SK-N-SH treated with all-trans-retinoic acid at 6 μM for 48 hours (cell line): ENCODE measurements at regions not wholly inside any gene's neighbourhood (a gene's known extent, or its start where the extent isn't known, plus 50 kb on each side); places are given as distances from the start of the nearest gene placed in this dataset.

Experiments used
- ESRRG ChIP-seq: fragments of 250-450 bp; sonication (Bioruptor Pico); IDR thresholded peaks from 2 replicates; pipeline ENCODE4 v1.6.1; 2021; ENCODE audit warnings: mild to moderate bottlenecking
- ISL1 ChIP-seq: fragments of 250-450 bp; sonication (Bioruptor Pico); IDR thresholded peaks from 2 replicates; pipeline ENCODE4 v2.1.2; 2022; ENCODE audit warnings: mild to moderate bottlenecking, moderate library complexity
- RARB ChIP-seq: fragments of 250-450 bp; sonication (Bioruptor Pico); IDR thresholded peaks from 2 replicates; pipeline ENCODE4 v1.8.0; 2021; ENCODE audit warnings: mild to moderate bottlenecking, moderate library complexity
- SNAI2 ChIP-seq: fragments of 250-450 bp; sonication (Bioruptor Pico); IDR thresholded peaks from 2 replicates; pipeline ENCODE4 v1.5.0; 2020; ENCODE audit warnings: mild to moderate bottlenecking, moderate library complexity
- TCF4 ChIP-seq: fragments of 250-450 bp; sonication (Bioruptor Pico); IDR thresholded peaks from 2 replicates; pipeline ENCODE4 v1.8.0; 2021; ENCODE audit warnings: mild to moderate bottlenecking, moderate library complexity, borderline replicate concordance
- TOX ChIP-seq: fragments of 250-450 bp; sonication (Bioruptor Pico); IDR thresholded peaks from 2 replicates; pipeline ENCODE4 v1.8.0; 2021; ENCODE audit warnings: mild to moderate bottlenecking, moderate library complexity, borderline replicate concordance
- ZC3H10 ChIP-seq: fragments of 250-450 bp; sonication (Bioruptor Pico); IDR thresholded peaks from 2 replicates; pipeline ENCODE4 v1.5.1; 2021; ENCODE audit warnings: mild to moderate bottlenecking, moderate library complexity
- ZFP3 ChIP-seq: fragments of 250-450 bp; sonication (Bioruptor Pico); IDR thresholded peaks from 2 replicates; pipeline ENCODE4 v1.5.0; 2020; ENCODE audit warnings: mild to moderate bottlenecking, moderate library complexity
- ZNF70 ChIP-seq: fragments of 450-650 bp; formaldehyde crosslinking; IDR thresholded peaks from 2 replicates; pipeline ENCODE4 v1.5.0; 2020; ENCODE audit warnings: mild to moderate bottlenecking, moderate library complexity
- TF ChIP-seq, protein P1 (sequence below): fragments of 250-450 bp; sonication (Bioruptor Pico); IDR thresholded peaks from 2 replicates; pipeline ENCODE4 v1.5.1; 2020; ENCODE audit warnings: low read depth, mild to moderate bottlenecking, moderate library complexity
- TF ChIP-seq, protein P2 (sequence below): fragments of 250-450 bp; sonication (Bioruptor Pico); IDR thresholded peaks from 2 replicates; pipeline ENCODE4 v1.5.1; 2021; ENCODE audit warnings: mild to moderate bottlenecking, moderate library complexity
- TF ChIP-seq, protein P3 (sequence below): fragments of 250-450 bp; sonication (Bioruptor Pico); IDR thresholded peaks from 2 replicates; pipeline ENCODE4 v1.8.0; 2020; ENCODE audit warnings: mild to moderate bottlenecking, moderate library complexity, borderline replicate concordance

DNA sequence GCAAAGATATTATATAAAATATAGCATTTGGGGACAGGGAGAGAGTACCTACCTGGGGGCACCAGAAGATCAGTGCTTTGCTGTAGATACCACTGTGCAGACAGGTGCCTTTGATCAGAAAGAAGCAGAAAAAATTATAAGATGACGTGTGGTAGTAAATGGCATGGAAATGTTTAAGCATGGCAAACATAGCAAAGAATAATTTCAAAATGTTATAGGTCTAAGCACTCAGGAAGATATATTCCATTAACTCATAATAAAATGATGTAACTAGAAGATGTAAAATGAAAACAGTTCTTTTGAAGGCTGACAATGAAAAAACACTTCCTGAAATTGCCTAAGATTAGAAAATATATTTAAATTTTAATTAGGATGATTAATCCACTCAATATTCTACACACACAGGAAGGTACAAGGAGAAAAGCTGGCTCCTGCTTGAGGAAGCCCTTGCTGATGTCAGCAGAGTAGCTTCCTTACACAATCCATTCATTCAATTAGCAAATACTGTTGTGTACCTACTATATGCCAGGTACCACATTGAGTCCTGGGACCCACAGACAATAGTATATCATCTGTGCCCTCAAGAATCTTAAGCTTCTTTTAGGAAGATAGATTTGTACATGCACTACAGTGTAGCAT, 290.2 kb upstream of the CNR1 start:
- TF ChIP-seq ESRRG (no peak), ZC3H10 (CRISPR knock-in tag) (no peak), TCF4 (CRISPR knock-in tag) (no peak), RARB (CRISPR knock-in tag) (no peak), SNAI2 (CRISPR knock-in tag) (no peak), TOX (CRISPR knock-in tag) (no peak), ISL1 (CRISPR knock-in tag) (no peak), ZFP3 (CRISPR knock-in tag) (no peak), ZNF70 (CRISPR knock-in tag) (no peak)
- TF ChIP-seq, protein P1, sequence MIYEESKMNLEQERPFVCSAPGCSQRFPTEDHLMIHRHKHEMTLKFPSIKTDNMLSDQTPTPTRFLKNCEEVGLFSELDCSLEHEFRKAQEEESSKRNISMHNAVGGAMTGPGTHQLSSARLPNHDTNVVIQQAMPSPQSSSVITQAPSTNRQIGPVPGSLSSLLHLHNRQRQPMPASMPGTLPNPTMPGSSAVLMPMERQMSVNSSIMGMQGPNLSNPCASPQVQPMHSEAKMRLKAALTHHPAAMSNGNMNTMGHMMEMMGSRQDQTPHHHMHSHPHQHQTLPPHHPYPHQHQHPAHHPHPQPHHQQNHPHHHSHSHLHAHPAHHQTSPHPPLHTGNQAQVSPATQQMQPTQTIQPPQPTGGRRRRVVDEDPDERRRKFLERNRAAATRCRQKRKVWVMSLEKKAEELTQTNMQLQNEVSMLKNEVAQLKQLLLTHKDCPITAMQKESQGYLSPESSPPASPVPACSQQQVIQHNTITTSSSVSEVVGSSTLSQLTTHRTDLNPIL (CRISPR knock-in tag), result no peak
- TF ChIP-seq, protein P2, sequence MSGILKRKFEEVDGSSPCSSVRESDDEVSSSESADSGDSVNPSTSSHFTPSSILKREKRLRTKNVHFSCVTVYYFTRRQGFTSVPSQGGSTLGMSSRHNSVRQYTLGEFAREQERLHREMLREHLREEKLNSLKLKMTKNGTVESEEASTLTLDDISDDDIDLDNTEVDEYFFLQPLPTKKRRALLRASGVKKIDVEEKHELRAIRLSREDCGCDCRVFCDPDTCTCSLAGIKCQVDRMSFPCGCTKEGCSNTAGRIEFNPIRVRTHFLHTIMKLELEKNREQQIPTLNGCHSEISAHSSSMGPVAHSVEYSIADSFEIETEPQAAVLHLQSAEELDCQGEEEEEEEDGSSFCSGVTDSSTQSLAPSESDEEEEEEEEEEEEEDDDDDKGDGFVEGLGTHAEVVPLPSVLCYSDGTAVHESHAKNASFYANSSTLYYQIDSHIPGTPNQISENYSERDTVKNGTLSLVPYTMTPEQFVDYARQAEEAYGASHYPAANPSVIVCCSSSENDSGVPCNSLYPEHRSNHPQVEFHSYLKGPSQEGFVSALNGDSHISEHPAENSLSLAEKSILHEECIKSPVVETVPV (CRISPR knock-in tag), result no peak
- TF ChIP-seq, protein P3, sequence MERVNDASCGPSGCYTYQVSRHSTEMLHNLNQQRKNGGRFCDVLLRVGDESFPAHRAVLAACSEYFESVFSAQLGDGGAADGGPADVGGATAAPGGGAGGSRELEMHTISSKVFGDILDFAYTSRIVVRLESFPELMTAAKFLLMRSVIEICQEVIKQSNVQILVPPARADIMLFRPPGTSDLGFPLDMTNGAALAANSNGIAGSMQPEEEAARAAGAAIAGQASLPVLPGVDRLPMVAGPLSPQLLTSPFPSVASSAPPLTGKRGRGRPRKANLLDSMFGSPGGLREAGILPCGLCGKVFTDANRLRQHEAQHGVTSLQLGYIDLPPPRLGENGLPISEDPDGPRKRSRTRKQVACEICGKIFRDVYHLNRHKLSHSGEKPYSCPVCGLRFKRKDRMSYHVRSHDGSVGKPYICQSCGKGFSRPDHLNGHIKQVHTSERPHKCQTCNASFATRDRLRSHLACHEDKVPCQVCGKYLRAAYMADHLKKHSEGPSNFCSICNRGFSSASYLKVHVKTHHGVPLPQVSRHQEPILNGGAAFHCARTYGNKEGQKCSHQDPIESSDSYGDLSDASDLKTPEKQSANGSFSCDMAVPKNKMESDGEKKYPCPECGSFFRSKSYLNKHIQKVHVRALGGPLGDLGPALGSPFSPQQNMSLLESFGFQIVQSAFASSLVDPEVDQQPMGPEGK (CRISPR knock-in tag), result no peak
